Adrenal gland (tissue), 5 donors: ENCODE measurements at regions not wholly inside any gene's neighbourhood (a gene's known extent, or its start where the extent isn't known, plus 50 kb on each side); places are given as distances from the start of the nearest gene placed in this dataset.

Experiments
- CTCF ChIP-seq, 6 experiments: fragments of 450-650 bp in 4 of 6; fragments of 200-600 bp in 2 of 6; sonication (generic) in 1 of 6; IDR thresholded peaks; 1 replicate in 5 of 6; 2 replicates in 1 of 6; pipeline versions ENCODE4 v1.5.1 to v1.8.0; 2016 to 2021; ENCODE audit warnings: antibody characterized with exemption in 6 of 6, mild to moderate bottlenecking in 2 of 6, moderate library complexity in 1 of 6
- POLR2A ChIP-seq, 2 donors: fragments of 450-650 bp; IDR thresholded peaks; one replicate each; pipeline ENCODE4 v1.6.1; 2017; ENCODE audit warnings: antibody characterized with exemption in 2 of 2, mild to moderate bottlenecking in 2 of 2, moderate library complexity in 1 of 2
- donor health status: DM: no; HTN: no; CAD: no.

- TF ChIP-seq CTCF (IDR thresholded peaks at IDR 0.05) (no peak), POLR2A (IDR thresholded peaks at IDR 0.05) (no peak)
Measured at GRCh38 chr2:48183991-48184390, 130.5 kb upstream of the FOXN2 start.
